DMS 273 treated with DMSO at 0.1 percent for 48 hours (cell line): ENCODE measurements at regions not wholly inside any gene's neighbourhood (a gene's known extent, or its start where the extent isn't known, plus 50 kb on each side); places are given as distances from the start of the nearest gene placed in this dataset.

Source experiments
- DNase-seq: peaks from one replicate; lab custom pipeline; 2025; lab: John Stamatoyannopoulos, UW

- DNase-seq: no peak
These were observed 1167.3 kb downstream of the TBC1D22A start for GRCh38 chr22:47929646-47930185.

DNA sequence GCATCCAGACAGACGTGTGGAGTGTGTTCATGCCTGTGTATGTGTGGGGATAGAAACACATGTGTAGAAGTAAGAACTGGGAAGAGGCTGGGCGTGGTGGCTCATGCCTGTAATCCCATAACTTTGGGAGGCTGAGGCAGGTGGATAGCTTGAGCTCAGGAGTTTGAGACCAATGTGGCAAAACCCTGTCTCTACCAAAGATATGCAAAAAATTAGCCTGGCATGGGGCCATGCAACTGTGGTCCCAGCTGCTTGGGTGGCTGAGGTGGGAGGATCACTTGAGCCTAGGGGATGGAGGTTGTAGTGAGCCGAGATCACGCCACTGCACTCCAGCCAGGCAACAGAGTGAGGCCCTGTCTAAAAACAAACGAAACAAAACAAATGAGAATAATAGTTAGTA, 1166.6 kb downstream of the TBC1D22A start:
- no peak for DNase-seq

DNA sequence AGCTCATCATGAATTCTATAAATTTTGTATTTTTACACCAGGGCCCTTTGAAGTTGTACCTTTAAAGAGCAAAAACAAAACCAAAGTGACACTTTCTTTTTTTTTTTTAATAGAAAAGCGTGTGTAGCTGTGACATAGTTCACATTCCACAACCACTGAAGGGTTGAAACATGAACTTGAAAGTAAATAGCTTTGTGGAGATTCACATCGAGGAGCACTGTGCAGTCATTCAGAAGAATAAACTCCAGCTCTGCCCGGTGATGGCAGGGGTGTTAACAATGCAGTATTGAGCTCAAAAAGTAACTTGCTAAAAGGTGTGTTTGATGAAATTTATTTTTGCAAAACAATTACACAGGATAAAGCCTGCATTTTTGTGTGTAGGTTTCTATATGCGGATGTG, 1166.2 kb downstream of the TBC1D22A start:
- no peak for DNase-seq

DNA sequence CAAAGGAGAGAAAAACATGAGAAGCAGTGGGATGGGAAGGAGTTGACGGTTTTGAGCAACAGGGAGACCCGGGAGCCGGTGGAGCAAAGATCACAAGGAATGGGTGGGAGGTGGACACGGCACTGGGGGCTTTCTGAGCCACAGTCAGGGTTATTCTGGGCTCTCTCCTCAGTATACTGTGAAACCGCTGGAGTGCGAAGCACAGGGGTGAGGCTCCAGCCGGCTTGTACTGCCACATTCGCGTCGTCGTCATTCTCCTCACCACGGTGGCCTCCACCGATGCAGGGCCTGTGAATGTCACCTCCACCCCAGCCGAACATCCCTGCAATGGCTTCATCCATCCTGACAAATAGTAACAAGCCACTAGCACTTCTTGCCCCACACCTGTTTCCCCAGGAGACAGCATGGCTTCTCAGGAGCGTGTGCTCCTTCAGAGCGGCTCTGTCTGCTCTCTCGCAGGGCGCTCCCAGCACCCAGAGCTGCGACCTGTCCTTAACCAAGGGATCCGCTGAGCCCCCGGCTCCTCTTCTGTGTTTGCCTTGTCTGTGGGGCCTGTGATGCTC, 1165.3 kb downstream of the TBC1D22A start:
- no peak for DNase-seq

- no peak for DNase-seq
These were observed 1160.6 kb downstream of the TBC1D22A start for GRCh38 chr22:47923011-47923427.

- no peak for DNase-seq
These were observed 1159.5 kb downstream of the TBC1D22A start for GRCh38 chr22:47921906-47922305.

DNA sequence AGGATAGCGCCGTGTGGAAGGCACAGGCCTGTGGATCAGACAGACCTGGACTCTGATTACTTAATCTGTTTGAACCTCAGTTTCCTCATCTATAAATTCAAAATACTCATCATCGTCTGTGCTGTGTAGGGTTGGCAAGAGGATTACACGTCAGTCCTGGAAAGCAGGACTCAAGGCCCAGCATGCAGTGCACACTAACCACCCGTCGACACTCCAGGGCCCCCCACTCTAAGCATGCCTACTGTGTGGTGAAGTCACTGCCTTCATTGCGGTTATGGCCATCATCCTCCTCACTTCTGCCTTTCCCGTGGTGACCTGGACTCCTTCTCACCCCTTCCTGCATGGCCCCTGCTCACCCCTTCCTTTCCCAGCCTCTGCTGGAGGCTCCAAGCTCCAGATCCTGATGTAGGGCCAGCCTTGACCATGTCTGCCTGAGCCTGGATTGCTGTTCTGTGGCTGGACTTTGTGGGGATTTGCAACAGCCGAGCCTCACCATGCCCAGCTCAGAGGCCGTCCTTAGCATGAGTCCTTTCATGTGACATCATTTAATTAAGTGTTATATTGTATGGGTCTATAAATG, 1158.0 kb downstream of the TBC1D22A start:
- DNase-seq: no peak

DNA sequence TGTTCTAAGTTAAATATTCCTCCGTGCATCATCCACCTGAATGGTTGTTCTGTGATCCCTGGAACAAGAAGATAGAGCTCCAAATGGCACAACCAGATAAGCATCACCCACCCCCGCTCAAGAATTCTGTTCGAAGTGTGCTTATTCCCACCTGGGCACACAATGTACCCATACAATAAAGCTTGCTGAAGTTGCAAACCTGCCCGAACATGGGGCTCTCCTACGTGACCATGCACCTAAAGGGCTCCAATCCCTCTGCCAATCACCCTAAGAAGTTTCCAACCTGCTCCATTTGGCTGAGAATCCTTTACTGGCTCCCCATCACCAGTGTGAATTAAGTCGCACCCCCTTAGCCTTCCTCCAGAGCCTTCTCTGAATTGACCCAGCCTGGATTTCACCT, 1157.4 kb downstream of the TBC1D22A start:
- DNase-seq: no peak

GRCh38 chr22:47919001-47919441, 1156.6 kb downstream of the TBC1D22A start:
- DNase-seq: no peak

- DNase-seq: no peak
These were observed 1155.9 kb downstream of the TBC1D22A start for GRCh38 chr22:47918276-47918921.

DNA sequence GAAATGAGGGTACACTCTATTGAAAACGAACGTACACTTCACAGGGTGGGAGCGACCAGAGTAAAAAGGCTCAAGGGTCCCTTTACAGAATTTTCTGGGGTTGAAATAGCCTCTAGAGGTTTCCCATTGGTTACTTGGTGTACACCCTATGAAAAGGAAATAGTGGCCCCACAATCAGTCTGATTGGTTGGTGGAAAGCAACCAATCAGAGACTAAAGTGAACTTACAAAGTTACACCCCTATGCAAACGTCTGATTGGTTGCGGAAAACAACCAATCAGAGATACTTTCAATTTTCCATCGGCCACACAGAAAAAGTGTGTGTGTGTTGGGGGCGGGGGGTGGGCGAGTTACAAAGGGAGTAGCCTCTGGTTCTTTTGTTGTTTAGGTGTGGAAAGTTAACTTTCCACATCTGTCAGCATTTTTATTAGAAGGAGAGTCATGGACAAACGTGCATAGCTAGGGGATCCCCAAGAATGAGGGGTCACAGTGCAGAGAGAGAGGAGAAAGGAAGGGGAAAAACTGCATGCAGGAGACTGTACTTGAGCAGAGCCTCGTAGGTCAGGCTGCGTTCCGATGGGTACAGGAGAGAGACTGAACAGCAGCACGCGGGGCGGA, 1152.1 kb downstream of the TBC1D22A start:
- DNase-seq: no peak

DNA sequence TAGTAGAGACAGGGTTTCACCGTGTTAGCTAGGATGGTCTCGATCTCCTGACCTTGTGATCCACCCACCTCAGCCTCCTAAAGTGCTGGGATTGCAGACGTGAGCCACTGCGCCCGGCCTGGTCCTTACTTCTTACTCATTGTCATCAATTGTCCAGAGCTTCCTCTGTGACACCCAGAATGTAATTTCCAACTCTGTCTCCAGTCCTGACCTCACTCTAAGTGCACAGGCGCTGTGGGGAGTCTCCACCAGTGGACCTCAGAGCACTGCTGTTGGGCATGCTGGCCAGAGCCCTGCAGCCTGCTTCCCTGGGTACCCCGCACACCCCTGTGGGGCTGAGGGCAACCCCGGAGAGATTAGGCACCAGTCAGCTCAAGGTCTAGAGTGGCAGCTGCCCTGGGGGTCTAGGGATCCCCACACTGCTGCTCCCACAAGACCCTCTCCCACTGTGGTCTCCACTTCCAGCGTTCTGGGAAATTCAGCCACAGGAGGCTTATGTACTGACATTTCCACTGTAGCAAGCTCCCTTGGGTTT, 1140.3 kb downstream of the TBC1D22A start:
- no peak for DNase-seq

DNA sequence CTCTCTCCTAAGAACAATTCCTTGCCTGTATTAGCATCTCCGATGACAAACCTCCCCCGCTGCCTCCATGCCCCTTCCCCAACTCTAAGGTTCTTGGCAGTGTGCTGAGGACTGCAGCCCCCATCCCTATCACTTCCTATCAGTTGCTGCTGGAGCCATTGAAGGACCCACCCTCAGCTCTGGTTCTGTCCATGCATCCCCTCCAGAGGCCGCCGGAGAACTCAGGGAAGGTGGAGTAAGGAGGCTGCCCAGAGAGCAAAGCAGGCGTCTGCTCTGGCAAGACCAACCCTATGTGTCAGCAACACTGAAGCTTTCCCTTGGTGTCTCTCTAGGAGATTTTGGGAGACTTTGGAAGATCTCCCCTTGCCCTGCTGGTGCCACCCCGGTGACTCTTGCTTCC, 1139.5 kb downstream of the TBC1D22A start:
- DNase-seq: no peak

GRCh38 chr22:47899894-47900293, 1137.4 kb downstream of the TBC1D22A start:
- DNase-seq: no peak

DNA sequence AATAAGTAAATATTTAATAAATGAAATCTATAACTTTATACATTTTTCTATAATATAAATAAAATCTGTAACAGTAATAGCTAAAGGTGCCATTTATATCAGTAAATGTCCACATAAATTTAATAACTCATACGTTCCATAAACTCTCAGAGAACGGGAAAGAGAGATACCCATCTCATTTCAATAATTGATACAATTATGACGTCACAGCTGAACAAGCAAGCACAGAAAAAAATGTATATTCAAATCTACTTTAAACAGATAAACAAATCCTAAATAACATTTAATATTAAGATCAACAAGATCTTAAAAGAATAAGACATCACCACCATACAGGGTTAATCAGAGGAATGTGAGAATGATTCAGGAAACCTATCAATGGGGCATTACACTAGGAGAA, 1136.5 kb downstream of the TBC1D22A start:
- no peak for DNase-seq

- no peak for DNase-seq
These were observed 1129.2 kb downstream of the TBC1D22A start for GRCh38 chr22:47891609-47892008.

DNA sequence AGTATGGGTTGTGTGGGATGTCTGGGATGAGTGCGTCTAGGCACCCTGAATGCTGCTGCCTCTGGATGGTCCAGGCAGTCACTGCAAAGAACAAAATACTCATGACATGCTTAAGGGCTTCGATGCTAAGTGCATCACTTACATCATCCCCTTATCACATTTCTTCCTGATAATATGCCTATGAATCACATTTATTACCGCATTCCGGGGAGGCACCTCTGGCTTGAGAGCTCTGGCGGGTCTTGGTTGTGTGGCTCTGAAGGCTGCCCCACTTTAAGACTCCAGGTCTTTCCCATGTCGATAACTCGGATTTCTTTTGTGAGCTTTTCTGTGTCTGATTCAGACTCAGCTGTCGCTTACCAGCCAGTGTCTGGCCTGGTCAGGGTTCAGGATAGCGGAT, 1126.4 kb downstream of the TBC1D22A start:
- no peak for DNase-seq

- DNase-seq: no peak
These were observed 1122.3 kb downstream of the TBC1D22A start for GRCh38 chr22:47884775-47885174.

GRCh38 chr22:47884200-47884599, 1121.8 kb downstream of the TBC1D22A start:
- DNase-seq: no peak

- DNase-seq: no peak
These were observed 1121.3 kb downstream of the TBC1D22A start for GRCh38 chr22:47883757-47884156.

- no peak for DNase-seq
These were observed 1116.9 kb downstream of the TBC1D22A start for GRCh38 chr22:47879346-47879745.

GRCh38 chr22:47878460-47878859, 1116.0 kb downstream of the TBC1D22A start:
- DNase-seq: no peak
